Fibroblast of lung (primary cell): ENCODE measurements at regions not wholly inside any gene's neighbourhood (a gene's known extent, or its start where the extent isn't known, plus 50 kb on each side); places are given as distances from the start of the nearest gene placed in this dataset.

Experiments
- DNase-seq, 2 donors: peaks; one replicate each; pipeline versions ENCODE4 v3.0.0 to v3.0.0-alpha.2; 2010; ENCODE audit warnings: low read depth in 2 of 2
- H2AFZ ChIP-seq: 2 replicates; pipeline ENCODE4 v1.5.1; 2012; ENCODE audit warnings: low read length, control low read depth, inconsistent platforms
- H3K27ac ChIP-seq: 2 replicates; pipeline ENCODE4 v1.5.1; 2011; ENCODE audit warnings: low read length, control low read depth; ENCODE audit not compliant: insufficient read depth
- H3K27me3 ChIP-seq: 2 replicates; pipeline ENCODE4 v1.5.1; 2011; ENCODE audit warnings: mild to moderate bottlenecking, low read length; ENCODE audit not compliant: control insufficient read depth, insufficient read depth
- H3K36me3 ChIP-seq: 2 replicates; pipeline ENCODE4 v1.5.1; 2011; ENCODE audit warnings: low read length; ENCODE audit not compliant: control insufficient read depth, insufficient read depth
- H3K4me1 ChIP-seq: 2 replicates; pipeline ENCODE4 v1.5.1; 2011; ENCODE audit warnings: low read length; ENCODE audit not compliant: control insufficient read depth, insufficient read depth; ENCODE audit errors: extremely low read depth
- H3K4me2 ChIP-seq: 2 replicates; pipeline ENCODE4 v1.5.1; 2011; ENCODE audit warnings: low read length, control low read depth; ENCODE audit not compliant: insufficient read depth; ENCODE audit errors: extremely low read depth
- H3K4me3 ChIP-seq, 4 experiments: fragments of 200-600 bp in 1 of 4; sonication (generic) in 1 of 4; replicated peaks in 1 of 4; 2 replicates each; pipeline ENCODE4 v1.5.1; 2011 to 2016; ENCODE audit warnings: low read length in 4 of 4, low read depth in 3 of 4, mild to moderate bottlenecking in 3 of 4, control low read depth in 2 of 4, inconsistent platforms in 1 of 4, mixed read lengths in 1 of 4; ENCODE audit not compliant: insufficient read depth in 1 of 4; ENCODE audit errors: control extremely low read depth in 1 of 4
- H3K79me2 ChIP-seq: 2 replicates; pipeline ENCODE4 v1.5.1; 2012; ENCODE audit warnings: mild to moderate bottlenecking, low read length, inconsistent platforms; ENCODE audit not compliant: control insufficient read depth, insufficient read depth
- H3K9ac ChIP-seq: 2 replicates; pipeline ENCODE4 v1.5.1; 2011; ENCODE audit warnings: mild to moderate bottlenecking, low read length, control low read depth; ENCODE audit not compliant: insufficient read depth
- H3K9me3 ChIP-seq: 2 replicates; pipeline ENCODE4 v1.5.1; 2012; ENCODE audit warnings: low read depth, low read length; ENCODE audit not compliant: control insufficient read depth, insufficient read depth
- H4K20me1 ChIP-seq: 2 replicates; pipeline ENCODE4 v1.5.1; 2011; ENCODE audit warnings: low read length; ENCODE audit not compliant: control insufficient read depth, insufficient read depth; ENCODE audit errors: extremely low read depth
- CTCF ChIP-seq, 2 donors: IDR thresholded peaks in 1 of 2; conservative IDR thresholded peaks in 1 of 2; 1 replicate in 1 of 2; 2 replicates in 1 of 2; pipeline ENCODE4 v1.5.1; 2011 to 2012; ENCODE audit warnings: low read length in 2 of 2, control low read depth in 1 of 2, inconsistent platforms in 1 of 2, low read depth in 1 of 2, mild to moderate bottlenecking in 1 of 2
- EZH2 ChIP-seq: IDR thresholded peaks from 2 replicates; pipeline ENCODE4 v1.5.1; 2012; ENCODE audit warnings: low read length, control low read depth, mild to moderate bottlenecking; ENCODE audit errors: missing control alignments

GRCh38 chr20:48223715-48224114 lies 438.4 kb upstream of the SULF2 start:
- Histone ChIP-seq H3K36me3 (no peaks in the 10 kb centered on the region), H3K27ac (no peak overlapping the region), H2AFZ (no peak overlapping the region), H3K9ac (no peak overlapping the region), H3K4me1 (no peaks in the 10 kb centered on the region), H3K4me3 (no peak overlapping the region), H4K20me1 (no peaks in the 10 kb centered on the region), H3K79me2 (no peaks in the 10 kb centered on the region), H3K4me2 (no peak overlapping the region), H3K9me3 (no peaks in the 10 kb centered on the region), H3K27me3 (no peaks in the 10 kb centered on the region)
- no peak for DNase-seq
- TF ChIP-seq CTCF (conservative IDR thresholded peaks at IDR 0.05 in 1 of 2, IDR thresholded peaks at IDR 0.05 in 1 of 2; ENCODE audit: low read depth in 1 of 2, low read length in 2 of 2) (no peak), EZH2 (no peak)

GRCh38 chr20:48222595-48223180 lies 437.4 kb upstream of the SULF2 start:
- no peak overlapping the region for H3K4me3 ChIP-seq
- no peaks in the 10 kb centered on the region for H3K9me3 ChIP-seq
- H3K4me1 ChIP-seq: no peaks in the 10 kb centered on the region
- H4K20me1 ChIP-seq: no peaks in the 10 kb centered on the region
- no peak overlapping the region for H3K27ac ChIP-seq
- no peak overlapping the region for H2AFZ ChIP-seq
- TF ChIP-seq CTCF (conservative IDR thresholded peaks at IDR 0.05 in 1 of 2, IDR thresholded peaks at IDR 0.05 in 1 of 2; ENCODE audit: low read depth in 1 of 2, low read length in 2 of 2) (no peak), EZH2 (no peak)
- H3K27me3 ChIP-seq: no peaks in the 10 kb centered on the region
- H3K9ac ChIP-seq: no peak overlapping the region
- DNase-seq: no peak
- H3K4me2 ChIP-seq: no peak overlapping the region
- no peaks in the 10 kb centered on the region for H3K79me2 ChIP-seq
- H3K36me3 ChIP-seq: no peaks in the 10 kb centered on the region

GRCh38 chr20:48220033-48220633 lies 434.9 kb upstream of the SULF2 start:
- H3K4me3 ChIP-seq: no peak overlapping the region
- H3K36me3 ChIP-seq: no peaks in the 10 kb centered on the region
- no peaks in the 10 kb centered on the region for H4K20me1 ChIP-seq
- no peak overlapping the region for H3K4me2 ChIP-seq
- no peak overlapping the region for H3K9ac ChIP-seq
- H3K27me3 ChIP-seq: no peaks in the 10 kb centered on the region
- H3K27ac ChIP-seq: no peak overlapping the region
- no peaks in the 10 kb centered on the region for H3K4me1 ChIP-seq
- no peak for DNase-seq
- no peak for TF ChIP-seq EZH2
- no peak for TF ChIP-seq CTCF (conservative IDR thresholded peaks at IDR 0.05 in 1 of 2, IDR thresholded peaks at IDR 0.05 in 1 of 2; ENCODE audit: low read depth in 1 of 2, low read length in 2 of 2)
- H3K79me2 ChIP-seq: no peaks in the 10 kb centered on the region
- no peaks in the 10 kb centered on the region for H3K9me3 ChIP-seq
- no peak overlapping the region for H2AFZ ChIP-seq
